ENCODE measurements at regions not wholly inside any gene's neighbourhood (a gene's known extent, or its start where the extent isn't known, plus 50 kb on each side); places are given as distances from the start of the nearest gene placed in this dataset.

DNA sequence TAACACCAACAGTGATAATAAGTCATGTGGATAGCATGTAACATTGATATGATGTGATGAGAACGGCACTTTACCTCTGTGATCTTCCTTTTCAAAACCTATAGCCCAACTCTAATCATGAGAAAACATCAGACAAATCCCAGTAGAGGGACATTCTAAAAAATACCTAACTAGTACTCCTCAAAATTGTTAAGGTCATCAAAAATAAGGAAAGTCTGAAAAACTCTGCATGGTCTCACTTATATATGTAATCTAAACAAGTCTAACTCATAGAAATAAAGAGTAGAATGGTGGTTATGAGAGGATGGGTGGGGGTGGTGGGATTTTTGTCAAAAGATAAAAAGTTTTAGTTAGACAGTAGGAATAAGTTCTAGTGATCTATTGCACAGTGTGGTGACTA, 243.9 kb upstream of the GRIA3 start:
- TF ChIP-seq, protein P1, sequence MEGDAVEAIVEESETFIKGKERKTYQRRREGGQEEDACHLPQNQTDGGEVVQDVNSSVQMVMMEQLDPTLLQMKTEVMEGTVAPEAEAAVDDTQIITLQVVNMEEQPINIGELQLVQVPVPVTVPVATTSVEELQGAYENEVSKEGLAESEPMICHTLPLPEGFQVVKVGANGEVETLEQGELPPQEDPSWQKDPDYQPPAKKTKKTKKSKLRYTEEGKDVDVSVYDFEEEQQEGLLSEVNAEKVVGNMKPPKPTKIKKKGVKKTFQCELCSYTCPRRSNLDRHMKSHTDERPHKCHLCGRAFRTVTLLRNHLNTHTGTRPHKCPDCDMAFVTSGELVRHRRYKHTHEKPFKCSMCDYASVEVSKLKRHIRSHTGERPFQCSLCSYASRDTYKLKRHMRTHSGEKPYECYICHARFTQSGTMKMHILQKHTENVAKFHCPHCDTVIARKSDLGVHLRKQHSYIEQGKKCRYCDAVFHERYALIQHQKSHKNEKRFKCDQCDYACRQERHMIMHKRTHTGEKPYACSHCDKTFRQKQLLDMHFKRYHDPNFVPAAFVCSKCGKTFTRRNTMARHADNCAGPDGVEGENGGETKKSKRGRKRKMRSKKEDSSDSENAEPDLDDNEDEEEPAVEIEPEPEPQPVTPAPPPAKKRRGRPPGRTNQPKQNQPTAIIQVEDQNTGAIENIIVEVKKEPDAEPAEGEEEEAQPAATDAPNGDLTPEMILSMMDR (IDR thresholded peaks at IDR 0.05), result no peak
- TF ChIP-seq POLR2A (IDR thresholded peaks at IDR 0.05; ENCODE audit: low read length) (no peak), RAD21 (conservative IDR thresholded peaks at IDR 0.05 in 1 of 2, IDR thresholded peaks at IDR 0.05 in 1 of 2) (no peak), MAFK (IDR thresholded peaks at IDR 0.05; ENCODE audit: partially characterized antibody) (peak; percentile 46), CEBPB (IDR thresholded peaks at IDR 0.05) (no peak)
